HuH-7 (cell line): ENCODE measurements at regions not wholly inside any gene's neighbourhood (a gene's known extent, or its start where the extent isn't known, plus 50 kb on each side); places are given as distances from the start of the nearest gene placed in this dataset.

ENCODE experiments used
- DNase-seq: peaks from one replicate; pipeline ENCODE4 v3.0.0; 2011; ENCODE audit warnings: low spot score

- DNase-seq, result no peak
Observed at GRCh38 chr10:83666762-83667161, 472.5 kb upstream of the GHITM start.

- DNase-seq, result no peak
Observed at GRCh38 chr10:83667594-83667993, 471.7 kb upstream of the GHITM start.

GRCh38 chr10:83673316-83673715 is 466.0 kb upstream of the GHITM start:
- no peak for DNase-seq

- no peak for DNase-seq
Observed at GRCh38 chr10:83677795-83678194, 461.5 kb upstream of the GHITM start.

GRCh38 chr10:83678850-83679249 is 460.5 kb upstream of the GHITM start:
- DNase-seq, result no peak

- DNase-seq, result no peak
Observed at GRCh38 chr10:83680470-83680891, 458.8 kb upstream of the GHITM start.

GRCh38 chr10:83682414-83682813 is 456.9 kb upstream of the GHITM start:
- DNase-seq, result no peak

GRCh38 chr10:83685458-83685857 is 453.9 kb upstream of the GHITM start:
- DNase-seq, result no peak

GRCh38 chr10:83691791-83692596 is 447.3 kb upstream of the GHITM start:
- DNase-seq, result no peak

- no peak for DNase-seq
Observed at GRCh38 chr10:83698899-83699298, 440.4 kb upstream of the GHITM start.

GRCh38 chr10:83701799-83702198 is 437.5 kb upstream of the GHITM start:
- no peak for DNase-seq

- no peak for DNase-seq
Observed at GRCh38 chr10:83702731-83703130, 436.6 kb upstream of the GHITM start.

GRCh38 chr10:83706120-83706519 is 433.2 kb upstream of the GHITM start:
- DNase-seq, result no peak

- no peak for DNase-seq
Observed at GRCh38 chr10:83706952-83707582, 432.2 kb upstream of the GHITM start.

GRCh38 chr10:83713423-83713822 is 425.9 kb upstream of the GHITM start:
- DNase-seq, result no peak

- DNase-seq, result no peak
Observed at GRCh38 chr10:83723080-83723479, 416.2 kb upstream of the GHITM start.

GRCh38 chr10:83724471-83725241 is 414.7 kb upstream of the GHITM start:
- DNase-seq, result no peak

- no peak for DNase-seq
Observed at GRCh38 chr10:83725567-83725966, 413.7 kb upstream of the GHITM start.

GRCh38 chr10:83734278-83734677 is 405.0 kb upstream of the GHITM start:
- DNase-seq, result no peak

- no peak for DNase-seq
Observed at GRCh38 chr10:83736008-83736407, 403.3 kb upstream of the GHITM start.

- DNase-seq, result no peak
Observed at GRCh38 chr10:83750604-83751003, 388.7 kb upstream of the GHITM start.

GRCh38 chr10:83753490-83753889 is 385.8 kb upstream of the GHITM start:
- no peak for DNase-seq

- no peak for DNase-seq
Observed at GRCh38 chr10:83754857-83755256, 384.5 kb upstream of the GHITM start.
